HepG2 (cell line): ENCODE measurements at regions not wholly inside any gene's neighbourhood (a gene's known extent, or its start where the extent isn't known, plus 50 kb on each side); places are given as distances from the start of the nearest gene placed in this dataset.

Experiments used
- ASH2L ChIP-seq: fragments of 300-600, 200-600 bp; sonication (generic); IDR thresholded peaks from 2 replicates; pipeline ENCODE4 v1.7.0; 2017; ENCODE audit warnings: low read depth, mild to moderate bottlenecking, moderate library complexity, mixed read lengths, low read length; ENCODE audit not compliant: insufficient read length
- ATF7 ChIP-seq, 2 experiments: fragments of 450-650 bp in 1 of 2; sonication (generic) in 1 of 2; formaldehyde crosslinking in 1 of 2; IDR thresholded peaks; 2 replicates each; pipeline versions ENCODE4 v1.4.0 to v1.6.1; 2016 to 2020; ENCODE audit warnings: antibody characterized with exemption in 1 of 2, mild to moderate bottlenecking in 1 of 2, missing genetic modification reagents in 1 of 2
- BRF2 ChIP-seq: sonication (generic); formaldehyde crosslinking; IDR thresholded peaks from 2 replicates; pipeline ENCODE4 v1.8.1; 2022; ENCODE audit warnings: mild to moderate bottlenecking, missing genetic modification reagents
- MAX ChIP-seq: IDR thresholded peaks from 2 replicates; pipeline ENCODE4 v1.6.1; 2012; ENCODE audit warnings: inconsistent platforms
- MED8 ChIP-seq: sonication (generic); formaldehyde crosslinking; IDR thresholded peaks from 2 replicates; pipeline ENCODE4 v1.8.1; 2023; ENCODE audit warnings: mild to moderate bottlenecking, missing genetic modification reagents; ENCODE audit not compliant: insufficient replicate concordance
- SOX13 ChIP-seq, 3 experiments: fragments of 450-650 bp in 1 of 3; sonication (generic) in 1 of 3; formaldehyde crosslinking in 1 of 3; IDR thresholded peaks in 2 of 3; conservative IDR thresholded peaks in 1 of 3; 2 replicates each; pipeline versions ENCODE4 v1.5.0 to v1.6.1; 2016 to 2020; ENCODE audit warnings: antibody characterized with exemption in 1 of 3, mild to moderate bottlenecking in 1 of 3, missing compliant biosample characterization in 1 of 3, missing genetic modification reagents in 1 of 3, moderate library complexity in 1 of 3
- TEAD3 ChIP-seq: optimal IDR thresholded peaks from 2 replicates; pipeline ENCODE3; 2016; ENCODE audit warnings: borderline replicate concordance
- THAP9 ChIP-seq: sonication (generic); formaldehyde crosslinking; IDR thresholded peaks from 2 replicates; pipeline ENCODE4; 2020; ENCODE audit warnings: missing genetic modification reagents, mild to moderate bottlenecking, borderline replicate concordance
- ZBTB40 ChIP-seq, 2 experiments: fragments of 450-650 bp in 1 of 2; sonication (generic) in 1 of 2; formaldehyde crosslinking in 1 of 2; IDR thresholded peaks; 2 replicates each; pipeline versions ENCODE4 v1.6.1 to v1.8.0; 2016 to 2022; ENCODE audit warnings: antibody characterized with exemption in 1 of 2, mild to moderate bottlenecking in 1 of 2, missing genetic modification reagents in 1 of 2
- ZMYM3 ChIP-seq: sonication (generic); formaldehyde crosslinking; IDR thresholded peaks from 2 replicates; pipeline ENCODE4 v1.5.1; 2020; ENCODE audit warnings: mild to moderate bottlenecking, missing genetic modification reagents
- ZNF414 ChIP-seq: sonication (generic); formaldehyde crosslinking; IDR thresholded peaks from 2 replicates; pipeline ENCODE4 v1.5.0; 2020; ENCODE audit warnings: missing genetic modification reagents

- TF ChIP-seq BRF2 (CRISPR knock-in tag) (0 out of 2 replicates have a peak, but pooled peaks have one; percentile 63), TEAD3 (CRISPR knock-in tag) (peak; percentile 77), THAP9 (no peak), SOX13 (IDR thresholded peaks at IDR 0.05) (peak; percentile 47), SOX13 (CRISPR knock-in tag; conservative IDR thresholded peaks at IDR 0.05 in 1 of 2, IDR thresholded peaks at IDR 0.05 in 1 of 2) (peak in 1 of 2 experiments; percentile 91; a peak in 2 of 4 replicates), ATF7 (IDR thresholded peaks at IDR 0.05) (peak; percentile 36; the same call in 1 of the 2 replicates), ATF7 (CRISPR knock-in tag; IDR thresholded peaks at IDR 0.05) (no peak; the same call in 1 of the 2 replicates), MAX (peak; percentile 41; the same call in 1 of the 2 replicates), ASH2L (peak; percentile 99), ZMYM3 (CRISPR knock-in tag) (peak; percentile 80; the same call in 1 of the 2 replicates), ZNF414 (CRISPR knock-in tag) (peak; percentile 71; the same call in 1 of the 2 replicates), MED8 (peak; percentile 62), ZBTB40 (IDR thresholded peaks at IDR 0.05) (0 out of 2 replicates have a peak, but pooled peaks have one; percentile 18), ZBTB40 (CRISPR knock-in tag; IDR thresholded peaks at IDR 0.05) (no peak; the same call in 1 of the 2 replicates)
Measured at GRCh38 chr20:53652090-53652858, 58.6 kb upstream of the ZNF217 start (continued).
